Glutamatergic neuron (in vitro differentiated cells): ENCODE measurements at regions not wholly inside any gene's neighbourhood (a gene's known extent, or its start where the extent isn't known, plus 50 kb on each side); places are given as distances from the start of the nearest gene placed in this dataset.

ENCODE experiments used
- DNase-seq: peaks from one replicate; pipeline ENCODE4 v3.0.0; 2022
- H3K27ac Mint-ChIP-seq: one replicate; pipeline ENCODE4 v1.8.0; 2020; ENCODE audit warnings: mild to moderate bottlenecking, mixed read lengths, inconsistent platforms; ENCODE audit not compliant: unreplicated experiment
- H3K27me3 Mint-ChIP-seq: one replicate; pipeline ENCODE4 v1.8.0; 2020; ENCODE audit warnings: mild to moderate bottlenecking, moderate library complexity, mixed read lengths, inconsistent platforms; ENCODE audit not compliant: unreplicated experiment
- H3K36me3 Mint-ChIP-seq: one replicate; pipeline ENCODE4 v1.8.0; 2020; ENCODE audit warnings: mild to moderate bottlenecking, mixed read lengths, inconsistent platforms; ENCODE audit not compliant: unreplicated experiment
- H3K4me1 Mint-ChIP-seq: one replicate; pipeline ENCODE4 v1.8.0; 2020; ENCODE audit warnings: mild to moderate bottlenecking, low read depth, mixed read lengths, inconsistent platforms; ENCODE audit not compliant: unreplicated experiment
- H3K4me3 Mint-ChIP-seq: one replicate; pipeline ENCODE4 v1.8.0; 2020; ENCODE audit warnings: mild to moderate bottlenecking, mixed read lengths, inconsistent platforms; ENCODE audit not compliant: unreplicated experiment
- H3K9me3 Mint-ChIP-seq: one replicate; pipeline ENCODE4 v1.8.0; 2020; ENCODE audit warnings: mild to moderate bottlenecking, moderate library complexity, mixed read lengths, inconsistent platforms; ENCODE audit not compliant: unreplicated experiment
- CTCF ChIP-seq: fragments of 200-600 bp; sonication (generic); IDR thresholded peaks from one replicate; pipeline ENCODE4 v1.5.0; 2021; ENCODE audit not compliant: partially characterized antibody, unreplicated experiment

DNA sequence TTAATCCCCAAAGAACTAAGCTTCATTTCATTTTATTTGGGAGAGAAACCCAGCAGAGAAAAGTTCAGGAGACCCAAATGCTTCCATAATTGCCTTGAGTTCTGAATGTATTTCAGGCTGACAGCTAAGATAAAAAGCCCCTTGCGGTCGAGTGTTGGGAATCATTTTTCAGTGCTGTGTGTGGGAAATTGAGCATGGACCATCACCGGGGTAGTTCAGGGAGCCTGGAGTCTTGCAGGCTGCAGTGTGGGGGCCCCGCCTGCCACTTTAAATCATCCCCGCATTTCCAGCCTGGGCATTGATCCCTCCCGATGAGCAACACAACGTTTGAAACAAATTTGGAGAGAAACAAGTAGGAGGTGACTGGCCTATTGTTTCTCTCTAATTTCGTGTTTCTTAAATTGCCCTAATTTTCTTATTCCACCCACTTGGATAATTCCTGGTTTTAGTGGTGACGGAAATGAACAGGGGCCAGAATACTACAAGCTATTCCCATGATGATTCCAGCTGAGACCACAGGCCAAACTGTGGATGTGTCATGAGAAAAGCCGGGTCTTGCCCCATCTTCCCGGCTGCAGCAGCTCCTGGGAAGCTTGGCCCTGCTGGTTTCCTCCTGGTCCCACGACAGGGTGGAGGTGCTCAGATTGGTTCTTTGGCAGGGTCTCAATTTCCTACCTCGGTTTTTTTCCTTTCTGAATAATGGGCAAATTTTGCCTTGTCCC, 75.1 kb downstream of the FOXL1 start:
- Mint-ChIP-seq H3K4me1 (no peaks in the 10 kb centered on the region), H3K36me3 (no peaks in the 10 kb centered on the region), H3K4me3 (no peak overlapping the region), H3K9me3 (peaks cover 3% of the 10 kb centered on the region), H3K27me3 (peaks cover 3% of the 10 kb centered on the region), H3K27ac (no peak overlapping the region)
- no peak for TF ChIP-seq CTCF
- DNase-seq: no peak

DNA sequence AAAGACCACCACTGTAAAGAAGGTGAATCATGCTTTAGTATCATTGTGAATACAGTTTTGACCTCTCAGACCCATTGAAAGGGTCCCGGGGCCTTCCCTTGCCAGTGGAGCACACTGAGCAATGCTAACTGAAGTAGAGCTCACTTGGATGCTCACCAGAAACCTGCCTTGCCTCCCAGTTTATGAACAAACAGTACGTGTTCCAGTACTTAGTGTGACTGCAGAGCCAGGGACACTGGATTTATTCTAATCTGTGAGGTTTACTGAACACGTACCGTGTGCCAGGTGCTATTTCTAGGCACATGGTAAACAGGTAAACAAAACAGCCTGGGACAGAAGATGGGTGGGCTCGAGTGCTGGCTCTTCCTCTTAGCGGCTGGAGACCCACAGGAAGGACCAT, 79.6 kb downstream of the FOXL1 start:
- no peak for DNase-seq
- no peak for TF ChIP-seq CTCF
- H3K4me3 Mint-ChIP-seq: no peak overlapping the region
- no peak overlapping the region for H3K27ac Mint-ChIP-seq
- H3K36me3 Mint-ChIP-seq: peaks cover 9% of the 10 kb centered on the region
- H3K4me1 Mint-ChIP-seq: peaks cover 7% of the 10 kb centered on the region
- H3K27me3 Mint-ChIP-seq: peaks cover 2% of the 10 kb centered on the region
- H3K9me3 Mint-ChIP-seq: peaks cover 5% of the 10 kb centered on the region

DNA sequence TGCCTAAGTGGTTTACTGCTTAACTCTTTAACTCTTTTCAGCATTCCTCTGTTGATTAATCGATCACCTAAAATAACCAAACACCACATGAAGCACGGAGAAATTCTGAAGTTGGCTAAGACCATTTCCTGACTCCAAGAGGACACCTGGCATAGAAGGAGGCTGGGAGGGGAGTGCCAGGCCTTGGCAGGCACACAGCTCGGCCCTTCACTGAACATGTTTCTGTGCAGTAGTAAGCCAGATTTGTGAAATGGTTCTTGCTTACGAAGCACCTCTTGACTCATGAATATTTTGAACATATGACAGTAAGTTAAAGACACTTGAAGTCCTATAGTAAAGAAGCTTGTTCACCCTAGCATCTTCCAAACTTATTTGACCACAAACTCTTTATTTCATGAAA, 82.3 kb downstream of the FOXL1 start:
- H3K4me3 Mint-ChIP-seq: no peak overlapping the region
- DNase-seq: no peak
- H3K9me3 Mint-ChIP-seq: peaks cover 7% of the 10 kb centered on the region
- peaks cover 2% of the 10 kb centered on the region for H3K27me3 Mint-ChIP-seq
- no peak for TF ChIP-seq CTCF
- H3K36me3 Mint-ChIP-seq: peaks cover 9% of the 10 kb centered on the region
- peaks cover 15% of the 10 kb centered on the region for H3K4me1 Mint-ChIP-seq
- no peak overlapping the region for H3K27ac Mint-ChIP-seq

DNA sequence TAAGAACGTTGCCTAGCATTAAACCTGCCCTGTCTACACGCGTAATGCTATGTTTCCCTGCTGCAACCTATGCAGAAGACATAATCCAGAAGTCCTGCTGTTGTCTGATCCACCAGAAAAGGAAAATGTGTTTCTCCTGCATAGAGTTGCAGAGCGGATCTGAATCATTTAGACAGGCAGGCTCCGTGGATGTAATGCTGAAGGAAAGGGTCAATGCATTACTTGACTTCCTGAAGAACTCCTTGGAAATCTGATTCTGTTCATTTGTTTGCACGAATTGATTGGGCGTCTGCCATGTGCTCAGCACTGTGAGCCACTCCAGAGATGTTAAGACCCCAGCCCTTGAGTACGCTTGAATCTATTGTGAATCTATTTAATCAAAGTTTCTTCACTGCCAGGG, 83.4 kb downstream of the FOXL1 start:
- no peak overlapping the region for H3K4me3 Mint-ChIP-seq
- TF ChIP-seq CTCF: no peak
- H3K27me3 Mint-ChIP-seq: peaks cover 2% of the 10 kb centered on the region
- no peak for DNase-seq
- peaks cover 16% of the 10 kb centered on the region for H3K4me1 Mint-ChIP-seq
- H3K9me3 Mint-ChIP-seq: peaks cover 5% of the 10 kb centered on the region
- no peak overlapping the region for H3K27ac Mint-ChIP-seq
- peaks cover 9% of the 10 kb centered on the region for H3K36me3 Mint-ChIP-seq

DNA sequence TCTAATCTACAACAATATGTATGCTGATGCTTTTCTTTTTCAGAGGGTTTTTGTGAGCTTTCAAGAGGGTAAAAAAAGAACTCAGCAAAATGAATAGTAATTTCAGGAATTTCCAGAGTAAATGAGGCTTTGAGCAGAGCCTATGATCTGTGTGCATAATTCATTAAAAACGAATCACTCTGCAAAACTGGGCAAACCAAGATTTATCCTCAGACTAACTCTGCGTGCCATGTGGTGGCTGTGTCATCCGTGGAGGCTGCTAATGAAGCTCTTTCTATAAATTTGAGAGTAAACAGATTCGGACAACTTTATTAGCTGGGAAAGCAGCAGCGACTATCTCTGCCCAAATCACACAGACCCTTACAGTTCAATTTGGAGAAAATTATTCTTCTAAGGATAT, 83.8 kb downstream of the FOXL1 start:
- peaks cover 9% of the 10 kb centered on the region for H3K36me3 Mint-ChIP-seq
- peaks cover 5% of the 10 kb centered on the region for H3K9me3 Mint-ChIP-seq
- no peak overlapping the region for H3K27ac Mint-ChIP-seq
- no peak for DNase-seq
- peaks cover 2% of the 10 kb centered on the region for H3K27me3 Mint-ChIP-seq
- no peak for TF ChIP-seq CTCF
- peaks cover 20% of the 10 kb centered on the region for H3K4me1 Mint-ChIP-seq
- H3K4me3 Mint-ChIP-seq: no peak overlapping the region
